CD4-positive, alpha-beta T cell (primary cell): ENCODE measurements at regions not wholly inside any gene's neighbourhood (a gene's known extent, or its start where the extent isn't known, plus 50 kb on each side); places are given as distances from the start of the nearest gene placed in this dataset.

Experiments used
- ATAC-seq: fragments of 200-7000 bp; cut with Tn5 transposase; one replicate; pipeline ENCODE4 v1.10.0; 2022; ENCODE audit warnings: mild to moderate bottlenecking; ENCODE audit not compliant: poor library complexity
- CTCF ChIA-PET: fragments of 350-600 bp; sonication (Branson Sonifier 250); formaldehyde crosslinking; loops from one replicate; lab custom pipeline; 2021; ENCODE audit warnings: antibody characterized with exemption, inconsistent platforms; lab: Charles Lee
- POLR2A ChIA-PET: fragments of 350-600 bp; sonication (Branson Sonifier 250); formaldehyde crosslinking; loops from one replicate; lab custom pipeline; 2021; ENCODE audit warnings: antibody characterized with exemption, inconsistent platforms; lab: Charles Lee
- DNase-seq, 14 experiments: peaks; one replicate each; pipeline ENCODE4 v3.0.0-alpha.2; 2013 to 2020; ENCODE audit warnings: mixed read lengths in 2 of 14
- H3K27ac ChIP-seq, 2 donors: one replicate each; pipeline versions ENCODE4 v1.5.1 to v1.7.0; 2013; ENCODE audit warnings: low read length in 2 of 2, low read depth in 1 of 2, mild to moderate bottlenecking in 1 of 2
- H3K27me3 ChIP-seq, 2 experiments: 1 replicate in 1 of 2; 2 replicates in 1 of 2; pipeline versions ENCODE4 v1.6.1 to v1.7.0; 2013; ENCODE audit warnings: low read length in 2 of 2, control low read depth in 1 of 2, mild to moderate bottlenecking in 1 of 2, moderate library complexity in 1 of 2; ENCODE audit not compliant: insufficient read depth in 2 of 2, control insufficient read depth in 1 of 2
- H3K36me3 ChIP-seq: one replicate; pipeline ENCODE4 v1.6.1; 2013; ENCODE audit warnings: low read length, control low read depth; ENCODE audit not compliant: insufficient read depth
- H3K4me1 ChIP-seq: one replicate; pipeline ENCODE4 v1.6.1; 2013; ENCODE audit warnings: low read length, control low read depth; ENCODE audit not compliant: insufficient read depth
- H3K4me3 ChIP-seq: one replicate; pipeline ENCODE4 v1.5.1; 2013; ENCODE audit warnings: mild to moderate bottlenecking, low read length, moderate library complexity
- H3K9me3 ChIP-seq, 2 experiments: 1 replicate in 1 of 2; 2 replicates in 1 of 2; pipeline versions ENCODE4 v1.6.1 to v1.7.0; 2013; ENCODE audit warnings: low read length in 2 of 2, mild to moderate bottlenecking in 2 of 2, control low read depth in 1 of 2, moderate library complexity in 1 of 2; ENCODE audit not compliant: control insufficient read depth in 1 of 2, insufficient read depth in 1 of 2
- H3K27ac Mint-ChIP-seq: one replicate; pipeline ENCODE4 v1.8.0; 2020; ENCODE audit warnings: mixed read lengths
- H3K27me3 Mint-ChIP-seq: one replicate; pipeline ENCODE4 v1.8.0; 2021; ENCODE audit warnings: mixed read lengths
- H3K36me3 Mint-ChIP-seq: one replicate; pipeline ENCODE4 v1.8.0; 2021; ENCODE audit warnings: low read depth, mixed read lengths
- H3K4me1 Mint-ChIP-seq: one replicate; pipeline ENCODE4 v1.8.0; 2021; ENCODE audit warnings: low read depth, mixed read lengths
- H3K4me3 Mint-ChIP-seq: one replicate; pipeline ENCODE4 v1.8.0; 2020; ENCODE audit warnings: mild to moderate bottlenecking, mixed read lengths
- H3K9me3 Mint-ChIP-seq: one replicate; pipeline ENCODE4 v1.8.0; 2020; ENCODE audit warnings: mixed read lengths
- intact Hi-C, 2 experiments: fragments of 100-400 bp; cut with DNase I in 1 of 2; cut with micrococcal nuclease in 1 of 2; formaldehyde crosslinking; loops; one replicate each; pipeline versions ENCODE4 v1.15.1 to v1.9.0; 2023 to 2025; cut with DNase I, micrococcal nuclease
- TF ChIP-seq, protein P1 (sequence below): fragments of 200-600 bp; IDR thresholded peaks from one replicate; pipeline ENCODE4 v1.8.0; 2022; ENCODE audit warnings: antibody characterized with exemption, mild to moderate bottlenecking

DNA sequence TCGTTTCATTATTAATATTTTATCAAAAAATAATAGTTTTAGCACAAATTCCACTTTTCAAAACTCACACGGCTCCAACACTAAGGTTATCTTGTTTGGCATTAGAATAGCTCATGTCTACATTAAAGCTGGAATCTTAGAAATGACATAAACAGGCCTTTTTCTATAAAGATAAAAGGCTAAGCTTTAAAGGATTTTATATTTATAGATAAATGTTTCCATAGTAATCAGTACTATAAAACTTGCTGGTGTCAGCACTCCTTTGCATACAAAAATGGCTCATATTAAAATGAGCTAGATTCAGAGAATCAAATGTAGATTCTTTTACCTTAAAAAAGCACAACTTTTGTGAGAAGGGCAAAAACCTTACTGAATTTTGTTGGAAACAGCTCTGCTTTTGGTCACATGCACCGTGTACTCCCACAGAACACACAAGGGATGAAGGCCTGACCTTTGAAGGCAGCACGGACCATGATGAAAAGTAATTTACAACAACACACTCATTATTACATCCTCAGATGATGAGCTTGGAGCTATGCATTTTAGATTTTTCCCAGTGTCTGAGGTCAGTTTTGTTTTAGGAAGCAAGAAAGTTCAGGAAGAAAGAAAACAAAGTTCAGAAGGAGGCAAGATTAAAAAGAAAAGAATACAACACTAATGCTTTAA, 202.8 kb downstream of the BCAT1 start:
- Mint-ChIP-seq H3K36me3 (no peaks in the 10 kb centered on the region), H3K4me3 (no peak overlapping the region), H3K9me3 (no peaks in the 10 kb centered on the region), H3K27ac (no peak overlapping the region), H3K4me1 (no peaks in the 10 kb centered on the region), H3K27me3 (no peaks in the 10 kb centered on the region)
- POLR2A ChIA-PET = no interaction called here
- Histone ChIP-seq H3K36me3 (no peaks in the 10 kb centered on the region), H3K27ac (no peak overlapping the region), H3K4me1 (peaks cover 3% of the 10 kb centered on the region), H3K4me3 (no peak overlapping the region), H3K27me3 (no peaks in the 10 kb centered on the region), H3K9me3 (no peaks in the 10 kb centered on the region)
- intact Hi-C loops = no loop called here
- ATAC-seq = no peak
- DNase-seq = no peak
- CTCF ChIA-PET = no interaction called here
- TF ChIP-seq, protein P1, sequence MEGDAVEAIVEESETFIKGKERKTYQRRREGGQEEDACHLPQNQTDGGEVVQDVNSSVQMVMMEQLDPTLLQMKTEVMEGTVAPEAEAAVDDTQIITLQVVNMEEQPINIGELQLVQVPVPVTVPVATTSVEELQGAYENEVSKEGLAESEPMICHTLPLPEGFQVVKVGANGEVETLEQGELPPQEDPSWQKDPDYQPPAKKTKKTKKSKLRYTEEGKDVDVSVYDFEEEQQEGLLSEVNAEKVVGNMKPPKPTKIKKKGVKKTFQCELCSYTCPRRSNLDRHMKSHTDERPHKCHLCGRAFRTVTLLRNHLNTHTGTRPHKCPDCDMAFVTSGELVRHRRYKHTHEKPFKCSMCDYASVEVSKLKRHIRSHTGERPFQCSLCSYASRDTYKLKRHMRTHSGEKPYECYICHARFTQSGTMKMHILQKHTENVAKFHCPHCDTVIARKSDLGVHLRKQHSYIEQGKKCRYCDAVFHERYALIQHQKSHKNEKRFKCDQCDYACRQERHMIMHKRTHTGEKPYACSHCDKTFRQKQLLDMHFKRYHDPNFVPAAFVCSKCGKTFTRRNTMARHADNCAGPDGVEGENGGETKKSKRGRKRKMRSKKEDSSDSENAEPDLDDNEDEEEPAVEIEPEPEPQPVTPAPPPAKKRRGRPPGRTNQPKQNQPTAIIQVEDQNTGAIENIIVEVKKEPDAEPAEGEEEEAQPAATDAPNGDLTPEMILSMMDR = no peak

DNA sequence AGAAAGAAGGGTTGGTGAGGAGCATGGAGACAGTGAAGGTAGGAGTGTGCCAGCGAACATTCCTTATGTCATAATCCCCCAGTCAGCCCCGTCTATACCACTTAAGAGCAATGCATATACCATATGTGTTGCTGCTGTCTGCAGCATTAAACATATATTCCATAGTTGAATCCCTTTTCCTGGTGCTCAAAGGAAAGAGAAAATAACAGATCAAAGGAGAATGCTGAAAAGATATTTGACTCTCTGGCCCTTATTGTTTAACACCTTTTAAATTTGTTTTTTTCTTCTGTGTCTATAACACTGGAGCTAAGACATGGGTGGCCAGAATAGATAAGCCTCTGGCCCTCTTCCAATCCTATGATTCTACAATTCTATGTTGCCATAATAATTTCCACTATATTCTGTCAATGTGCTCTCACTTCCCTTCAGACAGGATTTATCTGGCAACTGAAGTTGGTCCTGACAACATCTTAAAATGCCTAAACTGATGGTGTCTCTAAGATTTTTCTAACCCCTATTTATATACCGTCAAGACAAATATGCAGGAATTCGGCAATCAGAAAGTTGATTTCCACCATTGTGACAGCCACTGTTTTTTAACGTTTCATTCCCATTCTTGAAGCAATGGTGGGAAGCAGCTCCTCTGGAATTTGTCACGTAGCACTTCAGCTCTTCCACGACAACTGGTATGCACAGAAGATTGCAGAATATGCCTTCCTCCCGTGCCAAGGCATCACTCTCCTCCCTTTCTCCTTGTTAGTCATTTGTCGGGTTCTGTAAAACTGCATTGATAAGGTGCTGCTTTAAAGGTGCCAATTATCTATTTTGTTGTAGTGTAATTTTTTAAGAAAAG, 204.7 kb downstream of the BCAT1 start:
- H3K4me1 Mint-ChIP-seq = no peaks in the 10 kb centered on the region
- TF ChIP-seq, protein P1 = no peak

DNA sequence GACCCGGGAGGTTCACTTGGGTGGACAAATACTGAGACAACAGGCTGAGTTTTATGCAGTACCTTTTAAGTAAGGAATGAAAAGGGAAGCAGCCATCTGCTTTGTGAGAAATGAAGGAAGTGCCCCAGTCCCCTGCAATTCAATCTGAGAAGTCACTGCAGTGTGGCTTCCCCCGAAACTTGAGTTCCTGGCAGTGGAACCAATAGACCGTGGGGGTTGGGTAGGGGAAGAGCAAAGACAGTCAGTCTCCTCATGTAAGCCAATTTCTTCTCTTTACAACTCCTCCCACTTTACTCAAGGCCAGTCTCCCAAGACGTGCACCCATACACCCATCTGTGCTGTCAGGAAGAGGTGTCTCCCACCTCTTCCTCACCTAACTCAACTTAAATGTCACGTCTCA, 206.5 kb downstream of the BCAT1 start:
- Mint-ChIP-seq H3K27me3 (no peaks in the 10 kb centered on the region), H3K4me1 (no peaks in the 10 kb centered on the region), H3K36me3 (no peaks in the 10 kb centered on the region), H3K27ac (no peak overlapping the region), H3K4me3 (no peak overlapping the region), H3K9me3 (no peaks in the 10 kb centered on the region)
- H3K27me3 ChIP-seq = no peaks in the 10 kb centered on the region
- no peak for ATAC-seq
- peak in 3 of 14 experiments; percentile 21 to 38 (median 32) for DNase-seq
- peaks cover 0 to 4% of the 10 kb centered on the region in 2 experiments for H3K9me3 ChIP-seq
- H3K27ac ChIP-seq = no peak overlapping the region
- peaks cover 3% of the 10 kb centered on the region for H3K4me1 ChIP-seq
- H3K4me3 ChIP-seq = no peak overlapping the region
- intact Hi-C loops = no loop called here
- CTCF ChIA-PET = no interaction called here
- POLR2A ChIA-PET = no interaction called here
- no peaks in the 10 kb centered on the region for H3K36me3 ChIP-seq
- TF ChIP-seq, protein P1 = no peak

More for the DNA sequence above, 204.7 kb downstream of the BCAT1 start:
- Mint-ChIP-seq H3K4me3 (no peak overlapping the region), H3K9me3 (no peaks in the 10 kb centered on the region), H3K27me3 (no peaks in the 10 kb centered on the region), H3K27ac (no peak overlapping the region), H3K36me3 (no peaks in the 10 kb centered on the region)
- POLR2A ChIA-PET = no interaction called here
- no peak for DNase-seq
- Histone ChIP-seq H3K9me3 (peaks cover 0 to 4% of the 10 kb centered on the region in 2 experiments), H3K36me3 (no peaks in the 10 kb centered on the region), H3K27ac (no peak overlapping the region), H3K27me3 (no peaks in the 10 kb centered on the region), H3K4me1 (peaks cover 3% of the 10 kb centered on the region), H3K4me3 (no peak overlapping the region)
- CTCF ChIA-PET = no interaction called here
- no peak for ATAC-seq
- intact Hi-C loops = no loop called here
